ENCODE measurements at regions not wholly inside any gene's neighbourhood (a gene's known extent, or its start where the extent isn't known, plus 50 kb on each side); places are given as distances from the start of the nearest gene placed in this dataset.

- ChIA-PET CTCF (no interaction called here), POLR2A (no interaction called here)
These were observed 215.0 kb upstream of the MYT1L start for GRCh38 chr2:2546046-2546445.

GRCh38 chr2:2542966-2543611 is 212.0 kb upstream of the MYT1L start:
- CTCF ChIA-PET: no interaction called here
- POLR2A ChIA-PET: interaction anchor here (0.6 kb wide), 1 partner anchor 54 kb away, joined by 3 read pairs; no protein-coding TSS in a partner anchor

- CTCF ChIA-PET: no interaction called here
- POLR2A ChIA-PET: no interaction called here
These were observed 211.2 kb upstream of the MYT1L start for GRCh38 chr2:2542316-2542715.

GRCh38 chr2:2540406-2540805 is 209.3 kb upstream of the MYT1L start:
- CTCF ChIA-PET: no interaction called here
- POLR2A ChIA-PET: no interaction called here

GRCh38 chr2:2536416-2537056 is 205.5 kb upstream of the MYT1L start:
- POLR2A ChIA-PET: no interaction called here
- CTCF ChIA-PET: no interaction called here

GRCh38 chr2:2530334-2530733 is 199.3 kb upstream of the MYT1L start:
- POLR2A ChIA-PET: no interaction called here
- CTCF ChIA-PET: no interaction called here

- POLR2A ChIA-PET: no interaction called here
- CTCF ChIA-PET: interaction anchor here (0.7 kb wide), 1 partner anchor 19 kb away, joined by 3 read pairs; no protein-coding TSS in a partner anchor
These were observed 197.8 kb upstream of the MYT1L start for GRCh38 chr2:2528846-2529245.

- ChIA-PET CTCF (no interaction called here), POLR2A (no interaction called here)
These were observed 196.1 kb upstream of the MYT1L start for GRCh38 chr2:2527148-2527547.

- CTCF ChIA-PET: no interaction called here
- POLR2A ChIA-PET: no interaction called here
These were observed 193.4 kb upstream of the MYT1L start for GRCh38 chr2:2524348-2524941.

GRCh38 chr2:2523461-2524347 is 192.6 kb upstream of the MYT1L start:
- POLR2A ChIA-PET: no interaction called here
- CTCF ChIA-PET: no interaction called here

GRCh38 chr2:2520401-2520811 is 189.3 kb upstream of the MYT1L start:
- CTCF ChIA-PET: no interaction called here
- POLR2A ChIA-PET: no interaction called here

GRCh38 chr2:2519381-2519780 is 188.3 kb upstream of the MYT1L start:
- ChIA-PET POLR2A (no interaction called here), CTCF (no interaction called here)

GRCh38 chr2:2517399-2517798 is 186.3 kb upstream of the MYT1L start:
- ChIA-PET CTCF (no interaction called here), POLR2A (no interaction called here)

- ChIA-PET CTCF (no interaction called here), POLR2A (no interaction called here)
These were observed 185.3 kb upstream of the MYT1L start for GRCh38 chr2:2516386-2516785.

- POLR2A ChIA-PET: no interaction called here
These were observed 181.9 kb upstream of the MYT1L start for GRCh38 chr2:2512931-2513330.

GRCh38 chr2:2507417-2507997 is 176.4 kb upstream of the MYT1L start:
- ChIA-PET CTCF (no interaction called here), POLR2A (no interaction called here)

More at GRCh38 chr2:2512931-2513330, 181.9 kb upstream of the MYT1L start:
- CTCF ChIA-PET: no interaction called here

GRCh38 chr2:2506536-2506935 is 175.5 kb upstream of the MYT1L start:
- CTCF ChIA-PET: no interaction called here

GRCh38 chr2:2505604-2506003 is 174.5 kb upstream of the MYT1L start:
- ChIA-PET POLR2A (no interaction called here), CTCF (no interaction called here)

More at GRCh38 chr2:2506536-2506935, 175.5 kb upstream of the MYT1L start:
- POLR2A ChIA-PET: no interaction called here

- POLR2A ChIA-PET: no interaction called here
- CTCF ChIA-PET: interaction anchor here (0.7 kb wide), 1 partner anchor 27 kb away, joined by 3 read pairs; no protein-coding TSS in a partner anchor
These were observed 172.9 kb upstream of the MYT1L start for GRCh38 chr2:2503864-2504418.

GRCh38 chr2:2502201-2502549 is 171.1 kb upstream of the MYT1L start:
- ChIA-PET POLR2A (no interaction called here), CTCF (no interaction called here)

Measured in activated CD8-positive, alpha-beta memory T cell treated with anti-CD3 and anti-CD28 coated beads for 36 hours (primary cell).